NB4 (cell line): ENCODE measurements at regions not wholly inside any gene's neighbourhood (a gene's known extent, or its start where the extent isn't known, plus 50 kb on each side); places are given as distances from the start of the nearest gene placed in this dataset.

Experiments used
- POLR2A ChIP-seq: IDR thresholded peaks from 2 replicates; pipeline ENCODE4 v1.6.1; 2011; ENCODE audit warnings: mild to moderate bottlenecking; ENCODE audit not compliant: insufficient read length; ENCODE audit errors: extremely low read depth
- TF ChIP-seq, protein P1 (sequence below): IDR thresholded peaks from 2 replicates; pipeline ENCODE4 v1.6.1; 2011; ENCODE audit warnings: low read depth, low read length

DNA sequence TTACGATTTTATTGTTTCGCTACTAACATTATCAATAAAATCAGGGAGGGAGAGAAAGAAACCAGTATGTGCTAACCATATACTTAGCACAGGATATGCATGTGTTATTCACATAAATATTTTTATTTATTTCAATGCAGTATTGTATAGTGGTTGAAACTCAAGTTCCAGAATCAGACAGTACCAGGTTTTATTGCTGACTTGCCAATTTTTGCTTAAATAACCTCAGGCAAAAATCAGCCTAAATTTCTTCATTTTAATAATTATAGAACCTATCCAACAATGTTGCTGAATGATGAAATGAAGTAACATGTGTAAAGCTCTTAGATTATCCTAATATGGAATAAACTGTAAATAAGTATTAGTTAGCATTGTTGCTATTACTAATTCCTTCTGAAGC lies 61.4 kb upstream of the LRRC7 start:
- TF ChIP-seq, protein P1, sequence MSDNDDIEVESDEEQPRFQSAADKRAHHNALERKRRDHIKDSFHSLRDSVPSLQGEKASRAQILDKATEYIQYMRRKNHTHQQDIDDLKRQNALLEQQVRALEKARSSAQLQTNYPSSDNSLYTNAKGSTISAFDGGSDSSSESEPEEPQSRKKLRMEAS = no peak
- no peak for TF ChIP-seq POLR2A
